Neural cell (in vitro differentiated cells): ENCODE measurements at regions not wholly inside any gene's neighbourhood (a gene's known extent, or its start where the extent isn't known, plus 50 kb on each side); places are given as distances from the start of the nearest gene placed in this dataset.

ENCODE experiments used
- H2AFZ ChIP-seq: fragments of 200-600, 300-800 bp; sonication (generic), shearing (Covaris generic); 2 replicates; pipeline ENCODE4 v1.6.0; 2014; ENCODE audit warnings: low read depth, mild to moderate bottlenecking, antibody characterized with exemption, low read length, moderate library complexity
- H3F3A ChIP-seq: fragments of 200-600 bp; shearing (Covaris generic); 2 replicates; pipeline ENCODE4 v1.6.1; 2016; ENCODE audit warnings: mild to moderate bottlenecking, moderate library complexity, mixed read lengths, antibody characterized with exemption, low read length; ENCODE audit not compliant: insufficient read depth, poor library complexity, severe bottlenecking
- H3K27ac ChIP-seq: fragments of 200-600, 300-800 bp; sonication (generic), shearing (Covaris generic); 2 replicates; pipeline ENCODE4 v1.5.1; 2014; ENCODE audit warnings: mild to moderate bottlenecking, low read length, moderate library complexity
- H3K27me3 ChIP-seq: fragments of 300-800, 200-600 bp; sonication (generic), shearing (Covaris generic); 2 replicates; pipeline ENCODE4 v1.6.0; 2014; ENCODE audit warnings: mild to moderate bottlenecking, low read depth, low read length, moderate library complexity; ENCODE audit not compliant: insufficient read depth
- H3K36me3 ChIP-seq: fragments of 300-800, 200-600 bp; sonication (generic), shearing (Covaris generic); 2 replicates; pipeline ENCODE4 v1.5.1; 2014; ENCODE audit warnings: mild to moderate bottlenecking, antibody characterized with exemption, low read length, moderate library complexity; ENCODE audit not compliant: insufficient read depth
- H3K4me2 ChIP-seq: fragments of 300-800, 200-600 bp; sonication (generic), shearing (Covaris generic); 2 replicates; pipeline ENCODE4 v1.6.0; 2014; ENCODE audit warnings: mild to moderate bottlenecking, low read length
- H3K4me3 ChIP-seq: fragments of 300-800, 200-600 bp; sonication (generic), shearing (Covaris generic); 2 replicates; pipeline ENCODE4 v1.5.1; 2014; ENCODE audit warnings: mild to moderate bottlenecking, low read length, moderate library complexity
- H3K79me2 ChIP-seq: fragments of 200-600 bp; shearing (Covaris generic); replicated peaks from 2 replicates; pipeline ENCODE4 v1.6.0; 2014; ENCODE audit warnings: mild to moderate bottlenecking, low read length, moderate library complexity; ENCODE audit not compliant: insufficient read depth
- H3K9ac ChIP-seq: fragments of 300-800, 200-600 bp; sonication (generic), shearing (Covaris generic); 2 replicates; pipeline ENCODE4 v1.6.1; 2016; ENCODE audit warnings: mild to moderate bottlenecking, low read length, mixed read lengths
- H3K9me2 ChIP-seq: fragments of 200-600 bp; shearing (Covaris generic); 2 replicates; pipeline ENCODE4 v1.6.1; 2016; ENCODE audit warnings: mild to moderate bottlenecking, low read length, mixed read lengths; ENCODE audit not compliant: insufficient read depth
- H3K9me3 ChIP-seq: fragments of 200-600, 300-800 bp; sonication (generic), shearing (Covaris generic); 2 replicates; pipeline ENCODE4 v1.6.1; 2016; ENCODE audit warnings: mild to moderate bottlenecking, mixed run types, low read length, moderate library complexity, mixed read lengths
- H4K20me1 ChIP-seq: fragments of 200-600 bp; shearing (Covaris generic); 2 replicates; pipeline ENCODE4 v1.6.1; 2016; ENCODE audit warnings: mild to moderate bottlenecking, mixed run types; ENCODE audit not compliant: insufficient read depth
- CTCF ChIP-seq: fragments of 450-650 bp; IDR thresholded peaks from 2 replicates; pipeline ENCODE4 v1.5.1; 2014; ENCODE audit warnings: antibody characterized with exemption, mild to moderate bottlenecking, moderate library complexity; ENCODE audit not compliant: poor library complexity, severe bottlenecking
- EP300 ChIP-seq: fragments of 450-650 bp; conservative IDR thresholded peaks from 2 replicates; pipeline ENCODE4 v1.6.1; 2014; ENCODE audit warnings: antibody characterized with exemption, mild to moderate bottlenecking, moderate library complexity; ENCODE audit not compliant: poor library complexity, severe bottlenecking
- EZH2 ChIP-seq: fragments of 200-600, 300-800 bp; shearing (Covaris generic), sonication (generic); IDR thresholded peaks from 2 replicates; pipeline ENCODE4 v1.6.1; 2014; ENCODE audit warnings: antibody characterized with exemption, low read length, borderline replicate concordance, mild to moderate bottlenecking; ENCODE audit not compliant: insufficient read depth, poor library complexity, severe bottlenecking
- MXI1 ChIP-seq: fragments of 450-650 bp; conservative IDR thresholded peaks from 2 replicates; pipeline ENCODE4 v1.6.1; 2014; ENCODE audit warnings: antibody characterized with exemption, mild to moderate bottlenecking; ENCODE audit not compliant: poor library complexity, severe bottlenecking
- POLR2AphosphoS5 ChIP-seq: IDR thresholded peaks from 2 replicates; pipeline ENCODE4 v1.6.1; 2012
- RAD21 ChIP-seq: fragments of 450-650 bp; conservative IDR thresholded peaks from 2 replicates; pipeline ENCODE4 v1.6.1; 2014; ENCODE audit warnings: antibody characterized with exemption, mild to moderate bottlenecking, moderate library complexity
- REST ChIP-seq: IDR thresholded peaks from 2 replicates; pipeline ENCODE4 v1.6.1; 2012; ENCODE audit warnings: borderline replicate concordance
- SMC3 ChIP-seq: fragments of 450-650 bp; conservative IDR thresholded peaks from 2 replicates; pipeline ENCODE4 v1.6.1; 2014; ENCODE audit warnings: antibody characterized with exemption, mild to moderate bottlenecking, moderate library complexity; ENCODE audit not compliant: poor library complexity
- TAF1 ChIP-seq: IDR thresholded peaks from 2 replicates; pipeline ENCODE4 v1.6.1; 2012; ENCODE audit warnings: low read depth

- no peak overlapping the region for H3K27ac ChIP-seq
- H3K4me2 ChIP-seq, result no peak overlapping the region
- H3K27me3 ChIP-seq, result no peaks in the 10 kb centered on the region
- H3K9me2 ChIP-seq, result no peaks in the 10 kb centered on the region
- no peak overlapping the region for H3K4me3 ChIP-seq
- H3K9me3 ChIP-seq, result no peaks in the 10 kb centered on the region
- H3K36me3 ChIP-seq, result no peaks in the 10 kb centered on the region
- H2AFZ ChIP-seq, result no peak overlapping the region
- H3K9ac ChIP-seq, result no peak overlapping the region
- no peaks in the 10 kb centered on the region for H4K20me1 ChIP-seq
- TF ChIP-seq SMC3, result no peak
- TF ChIP-seq RAD21, result no peak
- TF ChIP-seq MXI1, result no peak
- TF ChIP-seq REST, result no peak
- no peak for TF ChIP-seq POLR2AphosphoS5
- TF ChIP-seq EZH2, result no peak
- TF ChIP-seq EP300, result no peak
- TF ChIP-seq TAF1, result no peak
- H3F3A ChIP-seq, result no peaks in the 10 kb centered on the region
- no peaks in the 10 kb centered on the region for H3K79me2 ChIP-seq
Observed at GRCh38 chr9:88812938-88813637, 178.2 kb upstream of the S1PR3 start.

DNA sequence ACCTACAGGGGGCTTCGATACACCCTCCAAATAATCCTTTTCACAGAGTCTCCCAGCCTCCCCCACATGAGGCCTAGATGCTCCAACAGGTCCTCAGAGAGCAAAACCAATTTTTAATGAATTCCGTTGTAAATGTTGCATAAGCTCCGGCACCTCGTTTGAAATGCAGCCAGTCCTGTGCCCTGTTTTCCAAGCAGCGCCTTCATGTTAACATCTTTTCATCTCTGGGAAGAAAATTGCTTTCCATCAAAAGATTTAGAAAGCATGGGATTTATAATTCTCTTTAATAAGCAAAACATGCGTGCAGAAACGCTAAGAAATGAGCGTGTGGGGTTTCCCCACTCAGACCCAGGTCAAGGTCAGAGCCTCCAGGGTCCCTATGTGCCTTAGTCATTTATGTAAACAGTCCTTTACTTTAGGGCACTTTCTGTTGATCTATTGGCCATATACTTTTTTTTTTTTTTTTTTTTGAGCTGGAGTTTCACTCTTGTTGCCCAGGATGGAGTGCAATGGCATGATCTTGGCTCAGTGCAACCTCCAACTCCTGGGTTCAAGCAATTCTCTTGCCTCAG, 177.5 kb upstream of the S1PR3 start:
- H3K27me3 ChIP-seq, result no peaks in the 10 kb centered on the region
- H3K4me3 ChIP-seq, result no peak overlapping the region
- H2AFZ ChIP-seq, result no peak overlapping the region
- H3F3A ChIP-seq, result no peaks in the 10 kb centered on the region
- no peak overlapping the region for H3K4me2 ChIP-seq
- H3K9ac ChIP-seq, result no peak overlapping the region
- H3K79me2 ChIP-seq, result no peaks in the 10 kb centered on the region
- H3K9me2 ChIP-seq, result no peaks in the 10 kb centered on the region
- no peaks in the 10 kb centered on the region for H4K20me1 ChIP-seq
- H3K27ac ChIP-seq, result no peak overlapping the region
- no peaks in the 10 kb centered on the region for H3K9me3 ChIP-seq
- TF ChIP-seq RAD21, result no peak
- TF ChIP-seq TAF1, result no peak
- H3K36me3 ChIP-seq, result no peaks in the 10 kb centered on the region

GRCh38 chr9:88814577-88814976, 176.7 kb upstream of the S1PR3 start:
- no peaks in the 10 kb centered on the region for H3K9me3 ChIP-seq
- no peaks in the 10 kb centered on the region for H3K9me2 ChIP-seq
- no peaks in the 10 kb centered on the region for H4K20me1 ChIP-seq
- H3K79me2 ChIP-seq, result no peaks in the 10 kb centered on the region
- H3K36me3 ChIP-seq, result no peaks in the 10 kb centered on the region
- no peak overlapping the region for H3K27ac ChIP-seq
- no peaks in the 10 kb centered on the region for H3F3A ChIP-seq
- no peak overlapping the region for H3K4me2 ChIP-seq
- no peak overlapping the region for H2AFZ ChIP-seq
- H3K4me3 ChIP-seq, result no peak overlapping the region
- TF ChIP-seq TAF1 (no peak), MXI1 (no peak), EZH2 (no peak), CTCF (no peak), RAD21 (no peak), REST (no peak), POLR2AphosphoS5 (no peak), SMC3 (no peak), EP300 (no peak)
- H3K27me3 ChIP-seq, result no peaks in the 10 kb centered on the region
- no peak overlapping the region for H3K9ac ChIP-seq
